Adrenal gland (tissue), 5 donors: ENCODE measurements at regions not wholly inside any gene's neighbourhood (a gene's known extent, or its start where the extent isn't known, plus 50 kb on each side); places are given as distances from the start of the nearest gene placed in this dataset.

Experiments used
- POLR2A ChIP-seq, 2 donors: fragments of 450-650 bp; IDR thresholded peaks; one replicate each; pipeline ENCODE4 v1.6.1; 2017; ENCODE audit warnings: antibody characterized with exemption in 2 of 2, mild to moderate bottlenecking in 2 of 2, moderate library complexity in 1 of 2
- TF ChIP-seq, protein P1 (sequence below), 6 experiments: fragments of 450-650 bp in 4 of 6; fragments of 200-600 bp in 2 of 6; sonication (generic) in 1 of 6; IDR thresholded peaks; 1 replicate in 5 of 6; 2 replicates in 1 of 6; pipeline versions ENCODE4 v1.5.1 to v1.8.0; 2016 to 2021; ENCODE audit warnings: antibody characterized with exemption in 6 of 6, mild to moderate bottlenecking in 2 of 6, moderate library complexity in 1 of 6
- donor health status: DM: no; HTN: no; CAD: no.

DNA sequence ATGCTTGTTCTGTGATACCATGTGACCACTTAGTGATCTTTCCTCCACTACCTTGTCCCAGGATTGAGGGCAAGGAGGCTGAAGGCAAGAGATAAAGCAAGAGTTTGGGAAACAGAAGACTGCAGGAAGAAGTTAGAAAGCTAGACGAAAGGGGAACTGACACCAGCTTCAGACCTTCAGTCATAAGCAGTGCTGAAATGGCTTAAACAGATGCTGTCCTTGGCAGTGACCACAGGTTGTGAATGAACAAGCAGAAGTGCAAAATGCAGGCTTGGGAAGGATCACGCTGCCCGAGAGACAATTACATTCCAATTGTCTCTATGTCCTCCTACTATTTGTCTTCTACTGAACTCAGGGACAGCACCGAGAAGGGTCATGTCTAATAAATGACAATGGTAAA, 704.9 kb upstream of the AUTS2 start:
- TF ChIP-seq POLR2A (IDR thresholded peaks at IDR 0.05): no peak
- TF ChIP-seq, protein P1, sequence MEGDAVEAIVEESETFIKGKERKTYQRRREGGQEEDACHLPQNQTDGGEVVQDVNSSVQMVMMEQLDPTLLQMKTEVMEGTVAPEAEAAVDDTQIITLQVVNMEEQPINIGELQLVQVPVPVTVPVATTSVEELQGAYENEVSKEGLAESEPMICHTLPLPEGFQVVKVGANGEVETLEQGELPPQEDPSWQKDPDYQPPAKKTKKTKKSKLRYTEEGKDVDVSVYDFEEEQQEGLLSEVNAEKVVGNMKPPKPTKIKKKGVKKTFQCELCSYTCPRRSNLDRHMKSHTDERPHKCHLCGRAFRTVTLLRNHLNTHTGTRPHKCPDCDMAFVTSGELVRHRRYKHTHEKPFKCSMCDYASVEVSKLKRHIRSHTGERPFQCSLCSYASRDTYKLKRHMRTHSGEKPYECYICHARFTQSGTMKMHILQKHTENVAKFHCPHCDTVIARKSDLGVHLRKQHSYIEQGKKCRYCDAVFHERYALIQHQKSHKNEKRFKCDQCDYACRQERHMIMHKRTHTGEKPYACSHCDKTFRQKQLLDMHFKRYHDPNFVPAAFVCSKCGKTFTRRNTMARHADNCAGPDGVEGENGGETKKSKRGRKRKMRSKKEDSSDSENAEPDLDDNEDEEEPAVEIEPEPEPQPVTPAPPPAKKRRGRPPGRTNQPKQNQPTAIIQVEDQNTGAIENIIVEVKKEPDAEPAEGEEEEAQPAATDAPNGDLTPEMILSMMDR (IDR thresholded peaks at IDR 0.05): no peak
